ENCODE measurements at regions not wholly inside any gene's neighbourhood (a gene's known extent, or its start where the extent isn't known, plus 50 kb on each side); places are given as distances from the start of the nearest gene placed in this dataset.

DNA sequence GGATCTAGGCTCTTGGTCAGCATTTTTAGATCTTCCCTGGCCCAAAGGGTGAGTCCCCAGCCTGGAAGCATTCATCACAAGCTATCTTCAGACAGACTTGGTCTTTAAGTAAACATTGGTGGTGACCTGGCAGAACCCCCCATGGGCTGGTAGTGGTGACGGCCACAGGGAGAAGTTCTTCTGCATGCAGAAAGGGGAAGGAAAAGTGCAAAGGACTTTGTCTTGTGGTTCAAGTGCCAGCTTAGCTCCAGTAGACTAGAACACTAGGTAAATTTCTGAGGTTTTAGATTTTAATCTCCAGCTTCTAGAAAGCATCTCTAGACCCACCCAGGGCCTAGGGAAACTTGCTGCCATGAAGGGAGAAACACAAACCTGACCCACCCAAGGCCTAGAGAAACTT is 584.0 kb downstream of the CHSY3 start:
- CTCF ChIA-PET: no interaction called here
- Histone ChIP-seq H4K20me1 (ENCODE audit: control insufficient read depth, insufficient read depth) (no peaks in the 10 kb centered on the region), H3K4me3 (no peak overlapping the region), H3K36me3 (ENCODE audit: control insufficient read depth in 2 of 2, insufficient read depth in 2 of 2, low read length in 1 of 2) (no peaks in the 10 kb centered on the region), H3K9ac (ENCODE audit: control insufficient read depth, insufficient read depth, low read length) (no peak overlapping the region), H3K9me3 (replicated peaks; ENCODE audit: control insufficient read depth, insufficient read depth, low read length) (no peaks in the 10 kb centered on the region), H3K27me3 (replicated peaks in 1 of 2; ENCODE audit: control insufficient read depth in 2 of 2, insufficient read depth in 2 of 2, low read length in 1 of 2) (no peaks in the 10 kb centered on the region), H3K4me2 (ENCODE audit: control insufficient read depth, insufficient read depth) (no peak overlapping the region), H2AFZ (ENCODE audit: control insufficient read depth, low read depth, low read length) (no peak overlapping the region), H3K79me2 (ENCODE audit: control insufficient read depth, insufficient read depth, low read length) (no peaks in the 10 kb centered on the region), H3K27ac (ENCODE audit: control insufficient read depth, insufficient read depth) (no peak overlapping the region), H3K4me1 (ENCODE audit: control insufficient read depth, insufficient read depth, low read length) (no peaks in the 10 kb centered on the region)
- BruUV-seq (replicated peaks): no TSS peak
- WGBS (ENCODE audit: insufficient coverage, insufficient replicate concordance, low lambda C conversion rate, missing lambda C conversion rate): 8% methylated on average over 1 of the region's 1 CpG
- RAD21 ChIA-PET (ENCODE audit: unreplicated experiment): no interaction called here
- ATAC-seq (no peak; the same call in 2 of the 3 replicates), DNase-seq (ENCODE audit: low read depth, low spot score) (no peak), FAIRE-seq (no peak)
- TF ChIP-seq, protein P1, sequence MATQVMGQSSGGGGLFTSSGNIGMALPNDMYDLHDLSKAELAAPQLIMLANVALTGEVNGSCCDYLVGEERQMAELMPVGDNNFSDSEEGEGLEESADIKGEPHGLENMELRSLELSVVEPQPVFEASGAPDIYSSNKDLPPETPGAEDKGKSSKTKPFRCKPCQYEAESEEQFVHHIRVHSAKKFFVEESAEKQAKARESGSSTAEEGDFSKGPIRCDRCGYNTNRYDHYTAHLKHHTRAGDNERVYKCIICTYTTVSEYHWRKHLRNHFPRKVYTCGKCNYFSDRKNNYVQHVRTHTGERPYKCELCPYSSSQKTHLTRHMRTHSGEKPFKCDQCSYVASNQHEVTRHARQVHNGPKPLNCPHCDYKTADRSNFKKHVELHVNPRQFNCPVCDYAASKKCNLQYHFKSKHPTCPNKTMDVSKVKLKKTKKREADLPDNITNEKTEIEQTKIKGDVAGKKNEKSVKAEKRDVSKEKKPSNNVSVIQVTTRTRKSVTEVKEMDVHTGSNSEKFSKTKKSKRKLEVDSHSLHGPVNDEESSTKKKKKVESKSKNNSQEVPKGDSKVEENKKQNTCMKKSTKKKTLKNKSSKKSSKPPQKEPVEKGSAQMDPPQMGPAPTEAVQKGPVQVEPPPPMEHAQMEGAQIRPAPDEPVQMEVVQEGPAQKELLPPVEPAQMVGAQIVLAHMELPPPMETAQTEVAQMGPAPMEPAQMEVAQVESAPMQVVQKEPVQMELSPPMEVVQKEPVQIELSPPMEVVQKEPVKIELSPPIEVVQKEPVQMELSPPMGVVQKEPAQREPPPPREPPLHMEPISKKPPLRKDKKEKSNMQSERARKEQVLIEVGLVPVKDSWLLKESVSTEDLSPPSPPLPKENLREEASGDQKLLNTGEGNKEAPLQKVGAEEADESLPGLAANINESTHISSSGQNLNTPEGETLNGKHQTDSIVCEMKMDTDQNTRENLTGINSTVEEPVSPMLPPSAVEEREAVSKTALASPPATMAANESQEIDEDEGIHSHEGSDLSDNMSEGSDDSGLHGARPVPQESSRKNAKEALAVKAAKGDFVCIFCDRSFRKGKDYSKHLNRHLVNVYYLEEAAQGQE (IDR thresholded peaks at IDR 0.05; ENCODE audit: low read depth, low read length): no peak
- TF ChIP-seq CREB1 (IDR thresholded peaks at IDR 0.05; ENCODE audit: low read depth) (no peak), IRF4 (IDR thresholded peaks at IDR 0.05; ENCODE audit: low read depth, low read length) (no peak), ZZZ3 (IDR thresholded peaks at IDR 0.05; ENCODE audit: control insufficient read depth, insufficient read length, low read depth) (no peak), CEBPB (IDR thresholded peaks at IDR 0.05; ENCODE audit: borderline replicate concordance in 1 of 2, low read depth in 2 of 2, low read length in 2 of 2) (no peak), YY1 (IDR thresholded peaks at IDR 0.05; ENCODE audit: low read depth, low read length) (no peak), DPF2 (IDR thresholded peaks at IDR 0.05) (no peak), NFYA (IDR thresholded peaks at IDR 0.05; ENCODE audit: borderline replicate concordance, low read depth, low read length) (no peak), SMARCA5 (IDR thresholded peaks at IDR 0.05) (no peak), POLR2AphosphoS2 (IDR thresholded peaks at IDR 0.05; ENCODE audit: low read depth, low read length) (no peak), PAX8 (IDR thresholded peaks at IDR 0.05) (no peak)
- intact Hi-C loops (cut with micrococcal nuclease; ENCODE audit: unreplicated experiment): no loop called here
- SMC1A ChIA-PET (ENCODE audit: uncharacterized antibody, unreplicated experiment): no interaction called here
- in situ Hi-C loops (cut with MboI): no loop called here
- POLR2A ChIA-PET: no interaction called here
